HFFc6 (cell line): ENCODE measurements at regions not wholly inside any gene's neighbourhood (a gene's known extent, or its start where the extent isn't known, plus 50 kb on each side); places are given as distances from the start of the nearest gene placed in this dataset.

ENCODE experiments used
- DNase-seq: peaks from one replicate; pipeline ENCODE4 v3.0.0-alpha.2; 2018
- H3K27ac Mint-ChIP-seq: 2 replicates; pipeline ENCODE4 v1.8.0; 2020; ENCODE audit warnings: mild to moderate bottlenecking, mixed read lengths
- H3K27me3 Mint-ChIP-seq: 2 replicates; pipeline ENCODE4 v1.8.0; 2021; ENCODE audit warnings: mild to moderate bottlenecking, moderate library complexity, mixed read lengths; ENCODE audit not compliant: insufficient read depth
- H3K36me3 Mint-ChIP-seq: 2 replicates; pipeline ENCODE4 v1.8.0; 2021; ENCODE audit warnings: low read depth, mixed read lengths
- H3K4me1 Mint-ChIP-seq: 2 replicates; pipeline ENCODE4 v1.8.0; 2020; ENCODE audit warnings: low read depth, mixed read lengths
- H3K4me3 Mint-ChIP-seq: 2 replicates; pipeline ENCODE4 v1.8.0; 2020; ENCODE audit warnings: mild to moderate bottlenecking, moderate library complexity, mixed read lengths
- H3K9me3 Mint-ChIP-seq: 2 replicates; pipeline ENCODE4 v1.8.0; 2020; ENCODE audit warnings: mild to moderate bottlenecking, mixed read lengths
- CTCF ChIP-seq: fragments of 200-600 bp; sonication (generic); IDR thresholded peaks from 2 replicates; pipeline ENCODE4 v1.5.0; 2021; ENCODE audit warnings: antibody characterized with exemption, mild to moderate bottlenecking

- no peak for DNase-seq
- Mint-ChIP-seq H3K4me1 (no peaks in the 10 kb centered on the region), H3K27ac (no peak overlapping the region), H3K36me3 (no peaks in the 10 kb centered on the region), H3K9me3 (peaks cover 5% of the 10 kb centered on the region; the same call in 1 of the 2 replicates), H3K27me3 (peaks cover 2% of the 10 kb centered on the region; the same call in 1 of the 2 replicates), H3K4me3 (no peak overlapping the region)
- no peak for TF ChIP-seq CTCF
Measured at GRCh38 chr10:90432866-90433265, 425.0 kb downstream of the HTR7 start.

DNA sequence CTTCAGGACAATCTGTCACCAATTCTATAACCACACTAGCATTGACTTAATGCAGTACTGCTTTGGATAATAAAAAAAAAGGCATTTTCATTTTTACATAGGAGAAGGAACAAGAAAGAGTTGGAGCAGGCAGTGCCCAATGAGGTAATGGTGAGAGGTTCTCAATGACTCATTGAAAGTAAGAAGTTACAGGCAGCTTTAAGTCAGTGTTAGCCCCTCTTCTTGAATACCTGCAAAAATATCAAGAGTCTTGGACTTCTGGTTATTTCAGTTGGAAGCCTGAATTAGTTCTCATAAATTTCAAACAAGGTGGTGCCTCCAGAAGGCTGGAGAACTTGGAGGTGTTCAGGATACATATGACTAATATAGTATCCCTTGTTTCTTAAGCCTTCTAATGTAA lies 422.5 kb downstream of the HTR7 start:
- no peaks in the 10 kb centered on the region for H3K36me3 Mint-ChIP-seq
- H3K9me3 Mint-ChIP-seq = peaks cover 7% of the 10 kb centered on the region; the same call in 1 of the 2 replicates
- no peak overlapping the region for H3K27ac Mint-ChIP-seq
- TF ChIP-seq CTCF = no peak
- H3K27me3 Mint-ChIP-seq = peaks cover 2% of the 10 kb centered on the region; the same call in 1 of the 2 replicates
- H3K4me3 Mint-ChIP-seq = no peak overlapping the region
- no peaks in the 10 kb centered on the region for H3K4me1 Mint-ChIP-seq
- no peak for DNase-seq

DNA sequence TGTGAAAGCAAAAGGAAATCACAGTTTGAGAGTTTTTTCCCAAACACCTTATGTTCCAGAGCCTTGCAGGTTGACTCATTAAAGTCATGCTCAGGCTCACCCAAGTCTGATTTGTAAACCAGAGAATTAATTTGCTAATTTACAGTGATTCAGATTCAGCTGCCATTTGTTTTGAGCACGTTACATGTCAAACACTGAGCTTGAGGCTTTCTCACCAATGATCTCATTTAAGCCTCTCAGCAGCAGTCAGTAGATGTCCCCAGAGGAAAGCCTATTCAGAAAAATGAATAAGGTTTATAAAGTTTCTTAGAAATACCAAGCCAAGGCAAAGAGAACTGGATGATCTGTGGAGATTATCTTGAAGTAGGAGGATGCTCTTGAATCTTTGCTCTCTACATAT lies 420.4 kb downstream of the HTR7 start:
- TF ChIP-seq CTCF = no peak
- peaks cover 16% of the 10 kb centered on the region for H3K9me3 Mint-ChIP-seq
- no peak overlapping the region for H3K4me3 Mint-ChIP-seq
- no peaks in the 10 kb centered on the region for H3K36me3 Mint-ChIP-seq
- no peak overlapping the region for H3K27ac Mint-ChIP-seq
- DNase-seq = no peak
- no peaks in the 10 kb centered on the region for H3K4me1 Mint-ChIP-seq
- H3K27me3 Mint-ChIP-seq = peaks cover 2% of the 10 kb centered on the region; the same call in 1 of the 2 replicates

DNA sequence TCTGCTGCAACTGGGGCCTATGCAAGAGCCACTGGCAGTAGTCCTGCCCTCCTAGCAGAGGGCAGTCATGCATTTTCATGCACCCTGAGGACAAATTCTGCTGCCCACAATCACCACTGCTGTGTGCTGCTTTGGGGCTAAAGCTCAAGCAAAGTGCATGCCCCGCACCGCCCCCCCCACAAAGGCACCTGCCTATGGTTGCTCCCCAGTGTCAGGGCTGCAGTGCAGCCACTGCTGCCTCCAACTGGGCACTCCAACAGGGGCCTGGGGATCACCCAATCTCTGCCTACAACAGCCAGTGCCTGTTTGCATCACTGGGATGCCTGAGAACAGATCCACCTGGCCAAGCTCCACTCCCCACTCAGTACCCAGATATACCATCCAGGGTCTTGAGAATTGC lies 417.0 kb downstream of the HTR7 start:
- no peaks in the 10 kb centered on the region for H3K27me3 Mint-ChIP-seq
- H3K4me1 Mint-ChIP-seq = no peaks in the 10 kb centered on the region
- H3K4me3 Mint-ChIP-seq = no peak overlapping the region
- no peak for TF ChIP-seq CTCF
- H3K36me3 Mint-ChIP-seq = no peaks in the 10 kb centered on the region
- no peak for DNase-seq
- peaks cover 16% of the 10 kb centered on the region for H3K9me3 Mint-ChIP-seq
- no peak overlapping the region for H3K27ac Mint-ChIP-seq

DNA sequence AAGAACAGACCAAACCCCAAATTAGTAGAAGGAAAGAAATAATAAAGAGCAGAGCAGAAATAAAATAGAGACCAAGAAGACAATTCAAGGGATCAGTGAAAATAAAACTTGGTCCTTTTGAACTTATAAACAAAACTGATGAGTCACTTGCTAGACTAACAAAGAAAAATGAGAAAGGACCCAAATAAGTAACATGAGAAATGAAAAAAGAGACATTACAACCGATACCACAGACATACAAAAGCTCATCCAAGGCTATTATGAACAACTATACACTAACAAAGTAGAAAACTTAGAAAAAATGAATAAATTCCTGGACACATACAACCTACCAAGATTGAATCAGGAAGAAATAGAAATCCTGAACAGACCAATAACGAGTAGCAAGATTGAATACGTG lies 414.5 kb downstream of the HTR7 start:
- no peaks in the 10 kb centered on the region for H3K27me3 Mint-ChIP-seq
- no peaks in the 10 kb centered on the region for H3K4me1 Mint-ChIP-seq
- no peaks in the 10 kb centered on the region for H3K36me3 Mint-ChIP-seq
- TF ChIP-seq CTCF = no peak
- no peak overlapping the region for H3K27ac Mint-ChIP-seq
- H3K9me3 Mint-ChIP-seq = peaks cover 23% of the 10 kb centered on the region
- DNase-seq = no peak
- no peak overlapping the region for H3K4me3 Mint-ChIP-seq

GRCh38 chr10:90447831-90448230 lies 410.0 kb downstream of the HTR7 start:
- H3K9me3 Mint-ChIP-seq = peaks cover 12% of the 10 kb centered on the region
- no peak overlapping the region for H3K4me3 Mint-ChIP-seq
- no peaks in the 10 kb centered on the region for H3K36me3 Mint-ChIP-seq
- H3K27me3 Mint-ChIP-seq = no peaks in the 10 kb centered on the region
- no peaks in the 10 kb centered on the region; the same call in 1 of the 2 replicates for H3K4me1 Mint-ChIP-seq
- DNase-seq = no peak
- no peak for TF ChIP-seq CTCF
- no peak overlapping the region for H3K27ac Mint-ChIP-seq
